Mesodermal cell (in vitro differentiated cells): ENCODE measurements at regions not wholly inside any gene's neighbourhood (a gene's known extent, or its start where the extent isn't known, plus 50 kb on each side); places are given as distances from the start of the nearest gene placed in this dataset.

Experiments used
- H3K27ac ChIP-seq: 2 replicates; pipeline ENCODE4 v1.7.0; 2013; ENCODE audit warnings: mild to moderate bottlenecking, low read depth, low read length, moderate library complexity; ENCODE audit not compliant: severe bottlenecking
- H3K36me3 ChIP-seq: 2 replicates; pipeline ENCODE4 v1.7.1; 2013; ENCODE audit warnings: mild to moderate bottlenecking, low read length, moderate library complexity; ENCODE audit not compliant: control insufficient read depth, insufficient read depth
- H3K4me1 ChIP-seq: one replicate; pipeline ENCODE4 v1.7.1; 2013; ENCODE audit warnings: mild to moderate bottlenecking, low read length; ENCODE audit not compliant: insufficient read depth, control insufficient read depth, poor library complexity, severe bottlenecking
- H3K4me3 ChIP-seq: 2 replicates; pipeline ENCODE4 v1.7.0; 2013; ENCODE audit warnings: low read length, control low read depth, mild to moderate bottlenecking; ENCODE audit not compliant: insufficient read depth, poor library complexity, severe bottlenecking; ENCODE audit errors: extremely low read depth
- H3K9me3 ChIP-seq: 2 replicates; pipeline ENCODE4 v1.7.1; 2013; ENCODE audit warnings: mild to moderate bottlenecking, low read length, moderate library complexity; ENCODE audit not compliant: control insufficient read depth
- WGBS, 2 experiments: methylation state at CpG; one replicate each; pipeline ENCODE4 v1.1.5; 2013; ENCODE audit warnings: missing lambda C conversion rate in 2 of 2; ENCODE audit not compliant: insufficient coverage in 2 of 2; 5-methylcytosine and 5-hydroxymethylcytosine counted together

DNA sequence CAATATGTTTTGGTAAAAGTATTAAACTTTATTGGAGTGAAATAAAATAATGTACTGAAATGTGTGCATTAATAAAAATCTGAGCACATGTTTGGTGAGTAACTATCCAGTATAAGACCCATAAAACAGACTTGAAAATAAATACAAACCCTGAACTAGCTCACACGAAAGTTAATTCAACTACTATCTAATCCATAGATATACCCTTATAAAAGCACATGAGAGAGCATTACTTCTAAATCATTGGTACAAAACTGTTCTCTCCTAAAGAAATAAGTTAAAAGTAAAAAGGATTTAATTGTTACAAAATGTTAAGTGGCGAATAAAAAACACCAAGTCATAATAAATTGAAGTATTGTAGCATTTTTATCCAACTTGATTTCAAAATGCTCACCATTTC, 295.6 kb downstream of the PTPRC start:
- peaks cover 12% of the 10 kb centered on the region for H3K4me1 ChIP-seq
- no peak overlapping the region for H3K27ac ChIP-seq
- H3K4me3 ChIP-seq: peak overlapping the region; percentile 34
- WGBS, 2 experiments: no CpG with 5 or more reads among the region's 2 CpGs
- H3K9me3 ChIP-seq: no peaks in the 10 kb centered on the region
- no peaks in the 10 kb centered on the region for H3K36me3 ChIP-seq

GRCh38 chr1:198934901-198935305, 296.1 kb downstream of the PTPRC start:
- peak overlapping the region; percentile 34 for H3K4me3 ChIP-seq
- 90 to 100% methylated on average over 1 to 6 of the region's 6 CpGs for WGBS, 2 experiments
- peak overlapping the region; percentile 41 for H3K27ac ChIP-seq

GRCh38 chr1:198935306-198935921, 296.6 kb downstream of the PTPRC start:
- Histone ChIP-seq H3K4me3 (peak overlapping the region; percentile 34), H3K27ac (peak overlapping the region; percentile 41), H3K36me3 (no peaks in the 10 kb centered on the region), H3K4me1 (peaks cover 7% of the 10 kb centered on the region), H3K9me3 (no peaks in the 10 kb centered on the region)
- 40 to 85% methylated on average over 2 to 7 of the region's 9 CpGs for WGBS, 2 experiments

More at GRCh38 chr1:198934901-198935305, 296.1 kb downstream of the PTPRC start:
- Histone ChIP-seq H3K9me3 (no peaks in the 10 kb centered on the region), H3K4me1 (peaks cover 12% of the 10 kb centered on the region), H3K36me3 (no peaks in the 10 kb centered on the region)

DNA sequence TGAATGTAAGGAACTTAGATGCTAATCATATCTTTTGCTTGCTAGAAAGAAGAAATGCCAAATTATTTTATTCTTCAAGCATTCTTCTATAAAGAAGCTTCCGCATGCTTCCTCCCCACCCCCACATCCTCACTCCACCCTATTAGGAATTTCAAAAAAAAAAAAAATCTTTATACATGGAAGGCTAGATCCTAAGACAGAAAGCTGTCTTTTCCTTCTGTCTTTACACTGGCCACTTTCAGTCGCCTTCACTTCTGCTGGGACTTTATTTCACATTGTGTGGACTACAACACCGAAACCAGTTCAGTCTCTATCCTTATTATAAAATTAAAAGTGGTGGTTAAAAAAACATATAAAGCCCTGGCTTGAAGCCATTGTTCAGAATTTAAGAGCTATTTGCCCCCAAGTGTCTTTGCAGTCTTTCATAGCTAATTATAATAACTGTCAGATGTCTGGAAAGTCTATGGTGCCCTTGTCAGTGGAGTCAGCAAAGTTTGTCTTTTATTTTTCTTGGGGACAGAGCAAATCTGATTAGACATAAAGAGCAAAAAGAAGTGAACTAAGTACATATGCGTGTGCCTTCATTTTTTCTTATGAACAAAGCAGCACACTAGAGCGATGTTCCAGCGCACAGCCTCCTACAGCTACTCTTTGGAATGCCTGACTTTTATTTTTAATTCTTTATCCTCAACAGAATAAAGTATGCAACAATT, 297.7 kb downstream of the PTPRC start:
- Histone ChIP-seq H3K27ac (peak overlapping the region; percentile 60), H3K4me3 (peak overlapping the region; percentile 34), H3K9me3 (no peaks in the 10 kb centered on the region), H3K4me1 (peaks cover 7% of the 10 kb centered on the region), H3K36me3 (no peaks in the 10 kb centered on the region)
- 93 to 94% methylated on average over 3 to 4 of the region's 6 CpGs for WGBS, 2 experiments

DNA sequence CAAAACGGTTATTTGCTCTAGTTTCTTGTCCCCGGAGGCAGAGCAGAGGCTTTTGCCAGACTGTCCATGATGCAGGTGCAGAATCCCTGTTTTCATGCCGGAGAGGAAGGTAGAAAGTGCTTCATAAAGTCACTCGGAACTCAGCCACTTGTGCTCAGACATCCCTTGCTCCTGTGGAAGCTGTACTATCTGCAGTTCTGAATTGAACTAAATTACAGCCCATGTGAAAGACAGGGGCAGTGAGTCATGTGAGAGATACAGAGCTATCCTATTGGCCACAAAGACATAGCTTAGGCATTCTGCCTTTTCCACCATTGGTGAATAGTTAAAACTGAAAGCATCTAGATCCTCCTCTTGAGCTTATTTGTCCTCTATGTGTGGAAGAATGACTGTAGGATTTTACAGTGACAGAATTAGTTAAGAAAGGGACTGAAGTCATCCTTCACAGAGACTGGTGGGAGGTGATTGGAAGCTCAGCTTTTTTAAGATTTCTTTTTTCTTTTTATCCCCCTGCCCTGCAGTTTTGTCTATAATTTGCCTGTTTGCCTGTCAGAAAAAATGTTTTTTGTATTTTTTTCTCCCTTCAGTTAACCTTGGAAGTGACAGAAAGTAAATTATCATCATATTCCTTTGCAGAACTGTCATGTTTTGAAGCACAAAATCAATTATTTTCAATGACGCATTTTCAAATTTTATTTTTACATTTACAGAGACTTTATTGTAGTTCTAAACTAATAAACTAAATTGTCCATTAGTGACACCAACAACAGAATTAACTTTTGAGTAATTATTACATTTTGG, 298.6 kb downstream of the PTPRC start:
- H3K4me3 ChIP-seq: peak overlapping the region; percentile 34
- WGBS, 2 experiments: 93 to 96% methylated on average over 4 of the region's 5 CpGs

GRCh38 chr1:198939286-198939685, 300.4 kb downstream of the PTPRC start:
- Histone ChIP-seq H3K36me3 (no peaks in the 10 kb centered on the region), H3K4me3 (no peak overlapping the region), H3K9me3 (no peaks in the 10 kb centered on the region), H3K27ac (no peak overlapping the region), H3K4me1 (peaks cover 7% of the 10 kb centered on the region)
- 100% methylated on average over 1 to 2 of the region's 3 CpGs for WGBS, 2 experiments

More for the DNA sequence above, 298.6 kb downstream of the PTPRC start:
- peaks cover 7% of the 10 kb centered on the region for H3K4me1 ChIP-seq
- no peaks in the 10 kb centered on the region for H3K36me3 ChIP-seq
- H3K27ac ChIP-seq: peak overlapping the region; percentile 60
- no peaks in the 10 kb centered on the region for H3K9me3 ChIP-seq

- no peaks in the 10 kb centered on the region for H3K9me3 ChIP-seq
Measured at GRCh38 chr1:198939956-198940355, 301.1 kb downstream of the PTPRC start.

DNA sequence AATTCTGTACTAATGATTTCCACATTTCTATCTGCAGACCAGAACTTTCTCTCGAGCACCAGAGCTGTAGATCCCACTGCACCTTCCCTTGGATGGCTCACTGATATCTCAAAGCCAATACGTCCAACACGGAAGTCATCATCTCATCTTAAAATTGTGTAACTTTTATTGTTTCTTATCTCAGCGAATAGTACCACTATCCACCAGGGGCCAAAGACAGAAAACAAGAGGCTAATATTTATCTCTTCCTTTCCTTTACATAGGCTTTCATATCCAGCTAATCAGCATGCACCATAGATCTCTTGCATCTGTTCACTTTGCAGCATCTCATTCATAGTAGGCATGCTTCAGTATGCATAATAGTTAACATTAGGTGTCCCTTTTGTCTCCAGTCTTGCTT, 303.6 kb downstream of the PTPRC start:
- no peaks in the 10 kb centered on the region for H3K4me1 ChIP-seq

More at GRCh38 chr1:198939956-198940355, 301.1 kb downstream of the PTPRC start:
- Histone ChIP-seq H3K4me1 (peaks cover 7% of the 10 kb centered on the region), H3K4me3 (no peak overlapping the region), H3K36me3 (no peaks in the 10 kb centered on the region), H3K27ac (no peak overlapping the region)
- 98 to 100% methylated on average over 2 to 4 of the region's 5 CpGs for WGBS, 2 experiments

GRCh38 chr1:198943484-198944187, 304.8 kb downstream of the PTPRC start:
- no peak overlapping the region for H3K27ac ChIP-seq
- H3K9me3 ChIP-seq: no peaks in the 10 kb centered on the region
- H3K36me3 ChIP-seq: no peaks in the 10 kb centered on the region
- H3K4me3 ChIP-seq: no peak overlapping the region
- H3K4me1 ChIP-seq: no peaks in the 10 kb centered on the region
- 80 to 92% methylated on average over 1 of the region's 3 CpGs for WGBS, 2 experiments

More for the DNA sequence above, 303.6 kb downstream of the PTPRC start:
- Histone ChIP-seq H3K27ac (no peak overlapping the region), H3K4me3 (no peak overlapping the region), H3K9me3 (no peaks in the 10 kb centered on the region), H3K36me3 (no peaks in the 10 kb centered on the region)
- 90 to 92% methylated on average over 3 to 4 of the region's 4 CpGs for WGBS, 2 experiments

DNA sequence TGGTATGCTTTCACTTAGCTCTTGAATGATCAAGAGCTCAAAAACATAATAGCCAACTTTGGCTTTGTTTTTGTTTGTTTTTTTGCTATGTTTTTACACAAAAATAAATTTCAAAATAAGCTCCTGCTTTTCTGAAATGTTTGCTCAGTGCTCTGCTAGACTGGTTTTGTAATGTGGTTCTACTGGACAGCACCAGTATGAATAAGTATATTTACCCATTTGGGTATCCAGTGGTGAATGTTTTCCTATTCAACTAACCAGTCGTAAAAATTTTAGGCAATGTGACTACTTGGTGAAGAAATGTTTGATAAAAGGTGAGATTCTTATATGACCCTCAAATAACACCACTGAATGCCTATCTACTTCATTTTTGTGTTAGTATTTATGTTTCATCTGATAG, 308.6 kb downstream of the PTPRC start:
- Histone ChIP-seq H3K36me3 (no peaks in the 10 kb centered on the region), H3K27ac (no peak overlapping the region), H3K4me1 (no peaks in the 10 kb centered on the region), H3K4me3 (no peak overlapping the region), H3K9me3 (no peaks in the 10 kb centered on the region)
- WGBS, 2 experiments: no CpG with 5 or more reads among the region's 1 CpG
